GM23338 (cell line): ENCODE measurements at regions not wholly inside any gene's neighbourhood (a gene's known extent, or its start where the extent isn't known, plus 50 kb on each side); places are given as distances from the start of the nearest gene placed in this dataset.

Experiments
- ATAC-seq: fragments of 200-7000 bp; cut with Tn5 transposase; 3 replicates; pipeline ENCODE4 v1.9.1; 2020
- DNase-seq: peaks from one replicate; pipeline ENCODE4 v3.0.0-alpha.2; 2015; ENCODE audit warnings: low spot score
- H2AFZ ChIP-seq: fragments of 200-600 bp; sonication (generic); 2 replicates; pipeline ENCODE4 v1.8.0; 2016; ENCODE audit warnings: antibody characterized with exemption, mild to moderate bottlenecking, moderate library complexity
- H3F3A ChIP-seq: fragments of 200-600 bp; sonication (generic); replicated peaks from 2 replicates; pipeline ENCODE4 v1.8.0; 2017; ENCODE audit warnings: antibody characterized with exemption, mixed run types, low read depth
- H3K27ac ChIP-seq: fragments of 200-600 bp; sonication (generic); 2 replicates; pipeline ENCODE4 v1.6.1; 2016; ENCODE audit warnings: low read depth
- H3K27me3 ChIP-seq: fragments of 200-600 bp; sonication (generic); 2 replicates; pipeline ENCODE4 v1.8.0; 2016; ENCODE audit warnings: mild to moderate bottlenecking, mixed run types, moderate library complexity; ENCODE audit not compliant: insufficient read depth
- H3K36me3 ChIP-seq: fragments of 200-600 bp; sonication (generic); 2 replicates; pipeline ENCODE4 v1.8.0; 2016; ENCODE audit warnings: mild to moderate bottlenecking; ENCODE audit not compliant: insufficient read depth
- H3K4me1 ChIP-seq: fragments of 200-600 bp; sonication (generic); 2 replicates; pipeline ENCODE4 v1.8.0; 2016; ENCODE audit warnings: mild to moderate bottlenecking, moderate library complexity; ENCODE audit not compliant: insufficient read depth
- H3K4me2 ChIP-seq: fragments of 200-600 bp; sonication (generic); 2 replicates; pipeline ENCODE4 v1.7.1; 2017; ENCODE audit warnings: mixed run types
- H3K4me3 ChIP-seq: fragments of 200-600 bp; sonication (generic); 2 replicates; pipeline ENCODE4 v1.6.1; 2016; ENCODE audit warnings: mixed run types
- H3K79me2 ChIP-seq: fragments of 200-600 bp; sonication (generic); replicated peaks from 2 replicates; pipeline ENCODE4 v1.8.0; 2017; ENCODE audit warnings: mild to moderate bottlenecking; ENCODE audit not compliant: insufficient read depth
- H3K9me2 ChIP-seq: fragments of 200-600 bp; sonication (generic); 2 replicates; pipeline ENCODE4 v1.8.0; 2017; ENCODE audit not compliant: insufficient read depth
- H4K20me1 ChIP-seq: fragments of 200-600 bp; sonication (generic); replicated peaks from 2 replicates; pipeline ENCODE4 v1.8.0; 2017; ENCODE audit warnings: mild to moderate bottlenecking; ENCODE audit not compliant: insufficient read depth
- H3K27ac Mint-ChIP-seq: 2 replicates; pipeline ENCODE4 v1.8.0; 2020; ENCODE audit warnings: inconsistent platforms, mild to moderate bottlenecking, moderate library complexity, mixed read lengths
- H3K27me3 Mint-ChIP-seq: 3 replicates; pipeline ENCODE4 v1.8.0; 2022; ENCODE audit warnings: low read depth, mild to moderate bottlenecking, moderate library complexity, mixed read lengths, inconsistent platforms; ENCODE audit not compliant: insufficient read depth, poor library complexity
- H3K36me3 Mint-ChIP-seq: 3 replicates; pipeline ENCODE4 v1.8.0; 2021; ENCODE audit warnings: low read depth, mild to moderate bottlenecking, inconsistent platforms, moderate library complexity, mixed read lengths
- H3K4me1 Mint-ChIP-seq: 3 replicates; pipeline ENCODE4 v1.8.0; 2020; ENCODE audit warnings: mild to moderate bottlenecking, inconsistent platforms, mixed read lengths
- H3K4me3 Mint-ChIP-seq: 3 replicates; pipeline ENCODE4 v1.8.0; 2021; ENCODE audit warnings: moderate library complexity, mild to moderate bottlenecking, inconsistent platforms, mixed read lengths
- H3K9me3 Mint-ChIP-seq: 3 replicates; pipeline ENCODE4 v1.8.0; 2020; ENCODE audit warnings: moderate library complexity, mild to moderate bottlenecking, inconsistent platforms, mixed read lengths
- CREB1 ChIP-seq: fragments of 250-450 bp; sonication (Bioruptor Pico); IDR thresholded peaks from 2 replicates; pipeline ENCODE4 v1.5.0; 2020; ENCODE audit warnings: low read depth, mild to moderate bottlenecking, moderate library complexity
- CTCF ChIP-seq, 2 experiments: fragments of 200-600 bp in 1 of 2; sonication (generic) in 1 of 2; conservative IDR thresholded peaks; 2 replicates each; pipeline versions ENCODE4 v1.5.1 to v1.6.1; 2016 to 2017; ENCODE audit warnings: antibody characterized with exemption in 2 of 2, low read depth in 2 of 2, mild to moderate bottlenecking in 2 of 2, moderate library complexity in 1 of 2
- ETS1 ChIP-seq: IDR thresholded peaks from 2 replicates; pipeline ENCODE4 v1.6.1; 2016; ENCODE audit warnings: antibody characterized with exemption
- EZH2 ChIP-seq: fragments of 200-600 bp; sonication (generic); IDR thresholded peaks from one replicate; pipeline ENCODE4 v1.8.0; 2017; ENCODE audit warnings: antibody characterized with exemption, mild to moderate bottlenecking, low read depth; ENCODE audit not compliant: unreplicated experiment
- EZH2phosphoT487 ChIP-seq: fragments of 200-600 bp; sonication (generic); IDR thresholded peaks from one replicate; pipeline ENCODE4 v1.8.1; 2018; ENCODE audit warnings: antibody characterized with exemption; ENCODE audit not compliant: unreplicated experiment
- JUNB ChIP-seq: IDR thresholded peaks from one replicate; pipeline ENCODE4 v1.6.1; 2016; ENCODE audit warnings: antibody characterized with exemption; ENCODE audit not compliant: unreplicated experiment
- NANOG ChIP-seq: IDR thresholded peaks from 2 replicates; pipeline ENCODE4 v1.6.1; 2016; ENCODE audit warnings: antibody characterized with exemption, borderline replicate concordance
- POLR2AphosphoS5 ChIP-seq: IDR thresholded peaks from 2 replicates; pipeline ENCODE4 v1.6.1; 2016; ENCODE audit warnings: antibody characterized with exemption, low read depth
- STAT1 ChIP-seq: IDR thresholded peaks from one replicate; pipeline ENCODE4 v1.6.1; 2016; ENCODE audit warnings: antibody characterized with exemption; ENCODE audit not compliant: unreplicated experiment
- ZNF114 ChIP-seq: fragments of 250-450 bp; sonication (Bioruptor Pico); IDR thresholded peaks from 2 replicates; pipeline ENCODE4 v1.5.0; 2020; ENCODE audit warnings: mild to moderate bottlenecking, moderate library complexity
- ZNF331 ChIP-seq: fragments of 250-450 bp; sonication (Bioruptor Pico); IDR thresholded peaks from 2 replicates; pipeline ENCODE4 v1.5.0; 2020; ENCODE audit warnings: low read depth, mild to moderate bottlenecking, moderate library complexity
- ZNF462 ChIP-seq: fragments of 250-450 bp; sonication (Bioruptor Pico); IDR thresholded peaks from 2 replicates; pipeline ENCODE4 v1.5.0; 2020; ENCODE audit warnings: mild to moderate bottlenecking, moderate library complexity
- TF ChIP-seq, protein P1 (sequence below): IDR thresholded peaks from one replicate; pipeline ENCODE4 v1.6.1; 2018; ENCODE audit warnings: antibody characterized with exemption; ENCODE audit not compliant: unreplicated experiment

GRCh38 chr3:67937498-67938118 lies 283.2 kb upstream of the SUCLG2 start:
- H3K9me3 Mint-ChIP-seq, result peaks cover 7% of the 10 kb centered on the region; the same call in 2 of the 3 replicates
- H3K4me2 ChIP-seq, result no peak overlapping the region
- ATAC-seq, result no peak
- DNase-seq, result no peak
- no peaks in the 10 kb centered on the region for H3K9me2 ChIP-seq
- no peaks in the 10 kb centered on the region for H3K79me2 ChIP-seq
- H3K4me1 Mint-ChIP-seq, result no peaks in the 10 kb centered on the region
- no peak overlapping the region for H3K4me3 Mint-ChIP-seq
- H2AFZ ChIP-seq, result no peak overlapping the region
- no peaks in the 10 kb centered on the region for H3K27me3 ChIP-seq
- TF ChIP-seq ZNF462 (CRISPR knock-in tag), result no peak
- no peak for TF ChIP-seq POLR2AphosphoS5
- TF ChIP-seq CTCF (conservative IDR thresholded peaks at IDR 0.05; ENCODE audit: low read depth in 2 of 2), result no peak
- TF ChIP-seq JUNB, result no peak
- TF ChIP-seq ETS1, result no peak
- TF ChIP-seq ZNF114 (CRISPR knock-in tag), result no peak
- no peak for TF ChIP-seq ZNF331
- no peak for TF ChIP-seq EZH2phosphoT487
- no peak for TF ChIP-seq EZH2
- no peak for TF ChIP-seq NANOG
- TF ChIP-seq, protein P1, sequence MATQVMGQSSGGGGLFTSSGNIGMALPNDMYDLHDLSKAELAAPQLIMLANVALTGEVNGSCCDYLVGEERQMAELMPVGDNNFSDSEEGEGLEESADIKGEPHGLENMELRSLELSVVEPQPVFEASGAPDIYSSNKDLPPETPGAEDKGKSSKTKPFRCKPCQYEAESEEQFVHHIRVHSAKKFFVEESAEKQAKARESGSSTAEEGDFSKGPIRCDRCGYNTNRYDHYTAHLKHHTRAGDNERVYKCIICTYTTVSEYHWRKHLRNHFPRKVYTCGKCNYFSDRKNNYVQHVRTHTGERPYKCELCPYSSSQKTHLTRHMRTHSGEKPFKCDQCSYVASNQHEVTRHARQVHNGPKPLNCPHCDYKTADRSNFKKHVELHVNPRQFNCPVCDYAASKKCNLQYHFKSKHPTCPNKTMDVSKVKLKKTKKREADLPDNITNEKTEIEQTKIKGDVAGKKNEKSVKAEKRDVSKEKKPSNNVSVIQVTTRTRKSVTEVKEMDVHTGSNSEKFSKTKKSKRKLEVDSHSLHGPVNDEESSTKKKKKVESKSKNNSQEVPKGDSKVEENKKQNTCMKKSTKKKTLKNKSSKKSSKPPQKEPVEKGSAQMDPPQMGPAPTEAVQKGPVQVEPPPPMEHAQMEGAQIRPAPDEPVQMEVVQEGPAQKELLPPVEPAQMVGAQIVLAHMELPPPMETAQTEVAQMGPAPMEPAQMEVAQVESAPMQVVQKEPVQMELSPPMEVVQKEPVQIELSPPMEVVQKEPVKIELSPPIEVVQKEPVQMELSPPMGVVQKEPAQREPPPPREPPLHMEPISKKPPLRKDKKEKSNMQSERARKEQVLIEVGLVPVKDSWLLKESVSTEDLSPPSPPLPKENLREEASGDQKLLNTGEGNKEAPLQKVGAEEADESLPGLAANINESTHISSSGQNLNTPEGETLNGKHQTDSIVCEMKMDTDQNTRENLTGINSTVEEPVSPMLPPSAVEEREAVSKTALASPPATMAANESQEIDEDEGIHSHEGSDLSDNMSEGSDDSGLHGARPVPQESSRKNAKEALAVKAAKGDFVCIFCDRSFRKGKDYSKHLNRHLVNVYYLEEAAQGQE, result no peak
- no peak for TF ChIP-seq CREB1 (CRISPR knock-in tag)
- TF ChIP-seq STAT1, result no peak
- H3K4me3 ChIP-seq, result no peak overlapping the region
- H4K20me1 ChIP-seq, result no peaks in the 10 kb centered on the region
- no peaks in the 10 kb centered on the region for H3K36me3 ChIP-seq
- no peak overlapping the region for H3K27ac ChIP-seq
- H3K4me1 ChIP-seq, result no peaks in the 10 kb centered on the region
- H3K36me3 Mint-ChIP-seq, result no peaks in the 10 kb centered on the region
- H3K27ac Mint-ChIP-seq, result no peak overlapping the region
- H3K27me3 Mint-ChIP-seq, result no peaks in the 10 kb centered on the region
- H3F3A ChIP-seq, result no peaks in the 10 kb centered on the region
